ENCODE measurements at regions not wholly inside any gene's neighbourhood (a gene's known extent, or its start where the extent isn't known, plus 50 kb on each side); places are given as distances from the start of the nearest gene placed in this dataset.

DNA sequence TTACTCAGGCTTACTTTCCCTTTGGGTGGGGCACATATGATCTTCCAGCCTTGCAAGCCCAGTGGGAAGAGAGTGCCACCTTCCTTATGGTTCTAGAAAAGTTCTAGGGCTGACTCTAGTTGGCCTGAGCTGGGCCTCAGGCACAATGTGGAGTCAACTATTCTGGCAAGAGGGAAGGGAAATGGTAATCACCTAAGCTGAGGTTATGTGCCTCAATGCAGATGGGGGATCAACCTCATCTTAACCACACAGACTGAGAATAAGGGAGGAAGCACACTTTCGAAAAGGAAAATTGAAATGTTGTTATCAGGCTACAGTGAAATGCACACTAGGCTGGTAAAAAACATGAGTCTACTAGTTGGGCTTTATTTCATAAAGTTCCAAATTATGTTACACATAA is 77.5 kb upstream of the RMST start:
- Histone ChIP-seq H3K4me3 (replicated peaks in 1 of 3; ENCODE audit: low read depth in 2 of 3, low read length in 3 of 3) (no peak overlapping the region), H2AFZ (ENCODE audit: insufficient read depth, low read depth, low read length, poor library complexity, severe bottlenecking) (no peak overlapping the region)
- H3K36me3 Mint-ChIP-seq: no peaks in the 10 kb centered on the region

DNA sequence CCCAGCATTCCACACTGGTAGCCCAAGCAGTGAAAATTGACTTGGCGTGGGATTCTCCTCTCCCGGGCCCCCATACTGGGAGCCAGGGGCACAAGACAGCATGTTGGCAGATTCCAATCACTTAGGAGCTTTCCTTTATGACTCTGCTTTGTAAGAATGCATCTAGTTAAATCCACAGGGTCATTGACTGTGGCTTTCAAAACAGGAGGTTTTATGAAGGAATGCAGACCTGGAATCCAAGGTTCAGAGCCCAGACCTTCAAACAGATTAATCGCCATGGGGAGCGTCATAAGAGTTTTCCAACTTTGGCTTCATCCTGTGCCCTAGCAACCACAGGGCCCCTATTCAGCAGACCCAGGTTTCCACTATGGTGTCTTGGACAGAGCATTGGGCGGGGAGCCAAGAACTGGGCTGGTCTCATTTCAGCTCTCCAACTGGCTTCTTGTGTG is 76.4 kb upstream of the RMST start:
- intact Hi-C loops (cut with micrococcal nuclease): no loop called here
- peaks cover 0 to 3% (median 0%) of the 10 kb centered on the region in 3 donors for H3K27me3 Mint-ChIP-seq (ENCODE audit: low read depth in 3 of 3)
- TF ChIP-seq, protein P1, sequence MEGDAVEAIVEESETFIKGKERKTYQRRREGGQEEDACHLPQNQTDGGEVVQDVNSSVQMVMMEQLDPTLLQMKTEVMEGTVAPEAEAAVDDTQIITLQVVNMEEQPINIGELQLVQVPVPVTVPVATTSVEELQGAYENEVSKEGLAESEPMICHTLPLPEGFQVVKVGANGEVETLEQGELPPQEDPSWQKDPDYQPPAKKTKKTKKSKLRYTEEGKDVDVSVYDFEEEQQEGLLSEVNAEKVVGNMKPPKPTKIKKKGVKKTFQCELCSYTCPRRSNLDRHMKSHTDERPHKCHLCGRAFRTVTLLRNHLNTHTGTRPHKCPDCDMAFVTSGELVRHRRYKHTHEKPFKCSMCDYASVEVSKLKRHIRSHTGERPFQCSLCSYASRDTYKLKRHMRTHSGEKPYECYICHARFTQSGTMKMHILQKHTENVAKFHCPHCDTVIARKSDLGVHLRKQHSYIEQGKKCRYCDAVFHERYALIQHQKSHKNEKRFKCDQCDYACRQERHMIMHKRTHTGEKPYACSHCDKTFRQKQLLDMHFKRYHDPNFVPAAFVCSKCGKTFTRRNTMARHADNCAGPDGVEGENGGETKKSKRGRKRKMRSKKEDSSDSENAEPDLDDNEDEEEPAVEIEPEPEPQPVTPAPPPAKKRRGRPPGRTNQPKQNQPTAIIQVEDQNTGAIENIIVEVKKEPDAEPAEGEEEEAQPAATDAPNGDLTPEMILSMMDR (IDR thresholded peaks at IDR 0.05): no peak
- H3K4me1 Mint-ChIP-seq: no peaks in the 10 kb centered on the region
- Histone ChIP-seq H3K27ac (ENCODE audit: low read depth in 1 of 2, low read length in 2 of 2) (no peak overlapping the region), H3K4me2 (replicated peaks; ENCODE audit: extremely low read depth, low read length, poor library complexity, severe bottlenecking) (no peak overlapping the region), H3K27me3 (ENCODE audit: control insufficient read depth in 2 of 2, insufficient read depth in 2 of 2, low read length in 2 of 2) (no peaks in the 10 kb centered on the region), H3K79me2 (ENCODE audit: insufficient read depth, low read length) (no peaks in the 10 kb centered on the region), H3K4me1 (ENCODE audit: control insufficient read depth in 1 of 2, insufficient read depth in 2 of 2, low read length in 2 of 2) (no peaks in the 10 kb centered on the region), H3K9me3 (replicated peaks in 1 of 2; ENCODE audit: control insufficient read depth in 1 of 2, insufficient read depth in 1 of 2, low read length in 2 of 2) (no peaks in the 10 kb centered on the region), H4K20me1 (ENCODE audit: insufficient read depth, low read length) (no peaks in the 10 kb centered on the region), H2AFZ (ENCODE audit: insufficient read depth, low read depth, low read length, poor library complexity, severe bottlenecking) (no peak overlapping the region), H3K9ac (ENCODE audit: insufficient read depth, low read length, poor library complexity, severe bottlenecking) (no peak overlapping the region), H3K36me3 (replicated peaks in 1 of 2; ENCODE audit: control insufficient read depth in 1 of 2, insufficient read depth in 2 of 2, low read length in 2 of 2) (no peaks in the 10 kb centered on the region), H3K4me3 (replicated peaks in 1 of 3; ENCODE audit: low read depth in 2 of 3, low read length in 3 of 3) (no peak overlapping the region)
- no peaks in the 10 kb centered on the region for H3K36me3 Mint-ChIP-seq
- no peak overlapping the region for H3K4me3 Mint-ChIP-seq
- H3K9me3 Mint-ChIP-seq: peaks cover 0 to 4% (median 3%) of the 10 kb centered on the region in 7 donors
- 92% methylated on average over 5 of the region's 5 CpGs for WGBS (ENCODE audit: insufficient coverage)
- no peak for DNase-seq
- H3K27ac Mint-ChIP-seq: no peak overlapping the region

More for the DNA sequence above, 77.5 kb upstream of the RMST start:
- Histone ChIP-seq H3K4me1 (ENCODE audit: control insufficient read depth in 1 of 2, insufficient read depth in 2 of 2, low read length in 2 of 2) (no peaks in the 10 kb centered on the region), H3K36me3 (replicated peaks in 1 of 2; ENCODE audit: control insufficient read depth in 1 of 2, insufficient read depth in 2 of 2, low read length in 2 of 2) (no peaks in the 10 kb centered on the region), H3K27me3 (ENCODE audit: control insufficient read depth in 2 of 2, insufficient read depth in 2 of 2, low read length in 2 of 2) (no peaks in the 10 kb centered on the region), H3K79me2 (ENCODE audit: insufficient read depth, low read length) (no peaks in the 10 kb centered on the region), H3K9me3 (replicated peaks in 1 of 2; ENCODE audit: control insufficient read depth in 1 of 2, insufficient read depth in 1 of 2, low read length in 2 of 2) (no peaks in the 10 kb centered on the region), H4K20me1 (ENCODE audit: insufficient read depth, low read length) (no peaks in the 10 kb centered on the region), H3K4me2 (replicated peaks; ENCODE audit: extremely low read depth, low read length, poor library complexity, severe bottlenecking) (no peak overlapping the region), H3K27ac (ENCODE audit: low read depth in 1 of 2, low read length in 2 of 2) (no peak overlapping the region), H3K9ac (ENCODE audit: insufficient read depth, low read length, poor library complexity, severe bottlenecking) (no peak overlapping the region)
- TF ChIP-seq, protein P1 (IDR thresholded peaks at IDR 0.05): no peak
- no peak for DNase-seq
- H3K9me3 Mint-ChIP-seq: peaks cover 0 to 6% (median 3%) of the 10 kb centered on the region in 7 donors
- peaks cover 0 to 3% (median 0%) of the 10 kb centered on the region in 3 donors for H3K27me3 Mint-ChIP-seq (ENCODE audit: low read depth in 3 of 3)
- WGBS (ENCODE audit: insufficient coverage): no CpG with 5 or more reads among the region's 1 CpG
- H3K4me3 Mint-ChIP-seq: no peak overlapping the region
- no peaks in the 10 kb centered on the region for H3K4me1 Mint-ChIP-seq
- no peak overlapping the region for H3K27ac Mint-ChIP-seq
- intact Hi-C loops (cut with micrococcal nuclease): no loop called here
